Thyroid gland (tissue), 4 donors: ENCODE measurements at regions not wholly inside any gene's neighbourhood (a gene's known extent, or its start where the extent isn't known, plus 50 kb on each side); places are given as distances from the start of the nearest gene placed in this dataset.

Experiments
- POLR2A ChIP-seq, 2 donors: fragments of 450-650 bp; IDR thresholded peaks; one replicate each; pipeline ENCODE4 v1.6.1; 2017; ENCODE audit warnings: antibody characterized with exemption in 2 of 2, mild to moderate bottlenecking in 2 of 2, moderate library complexity in 1 of 2
- TF ChIP-seq, protein P1 (sequence below), 6 experiments: fragments of 200-600 bp in 3 of 6; fragments of 450-650 bp in 3 of 6; sonication (generic) in 3 of 6; IDR thresholded peaks; one replicate each; pipeline ENCODE4 v1.5.1; 2016 to 2019; ENCODE audit warnings: antibody characterized with exemption in 6 of 6, mild to moderate bottlenecking in 2 of 6, inconsistent platforms in 1 of 6, moderate library complexity in 1 of 6

- TF ChIP-seq, protein P1, sequence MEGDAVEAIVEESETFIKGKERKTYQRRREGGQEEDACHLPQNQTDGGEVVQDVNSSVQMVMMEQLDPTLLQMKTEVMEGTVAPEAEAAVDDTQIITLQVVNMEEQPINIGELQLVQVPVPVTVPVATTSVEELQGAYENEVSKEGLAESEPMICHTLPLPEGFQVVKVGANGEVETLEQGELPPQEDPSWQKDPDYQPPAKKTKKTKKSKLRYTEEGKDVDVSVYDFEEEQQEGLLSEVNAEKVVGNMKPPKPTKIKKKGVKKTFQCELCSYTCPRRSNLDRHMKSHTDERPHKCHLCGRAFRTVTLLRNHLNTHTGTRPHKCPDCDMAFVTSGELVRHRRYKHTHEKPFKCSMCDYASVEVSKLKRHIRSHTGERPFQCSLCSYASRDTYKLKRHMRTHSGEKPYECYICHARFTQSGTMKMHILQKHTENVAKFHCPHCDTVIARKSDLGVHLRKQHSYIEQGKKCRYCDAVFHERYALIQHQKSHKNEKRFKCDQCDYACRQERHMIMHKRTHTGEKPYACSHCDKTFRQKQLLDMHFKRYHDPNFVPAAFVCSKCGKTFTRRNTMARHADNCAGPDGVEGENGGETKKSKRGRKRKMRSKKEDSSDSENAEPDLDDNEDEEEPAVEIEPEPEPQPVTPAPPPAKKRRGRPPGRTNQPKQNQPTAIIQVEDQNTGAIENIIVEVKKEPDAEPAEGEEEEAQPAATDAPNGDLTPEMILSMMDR (IDR thresholded peaks at IDR 0.05) = no peak
- no peak for TF ChIP-seq POLR2A (IDR thresholded peaks at IDR 0.05)
Measured at GRCh38 chr13:21814604-21815003, 143.7 kb downstream of the FGF9 start.
